Mucosa of descending colon (tissue), 3 donors: ENCODE measurements at regions not wholly inside any gene's neighbourhood (a gene's known extent, or its start where the extent isn't known, plus 50 kb on each side); places are given as distances from the start of the nearest gene placed in this dataset.

Experiments used
- ATAC-seq: fragments of 200-7000 bp; cut with Tn5 transposase; one replicate; pipeline ENCODE4 v1.9.1; 2020; ENCODE audit warnings: mild to moderate bottlenecking, moderate library complexity
- DNase-seq, 3 donors: peaks; one replicate each; pipeline ENCODE4 v3.0.0-alpha.2; 2020
- H3K36me3 ChIP-seq: fragments of 200-600 bp; one replicate; pipeline ENCODE4 v1.8.0; 2021; ENCODE audit warnings: low read depth, mild to moderate bottlenecking
- H3K4me1 ChIP-seq: fragments of 200-600 bp; one replicate; pipeline ENCODE4 v1.8.0; 2021; ENCODE audit warnings: low read depth, mild to moderate bottlenecking
- H3K4me3 ChIP-seq: fragments of 200-600 bp; one replicate; pipeline ENCODE4 v1.8.0; 2021; ENCODE audit warnings: mild to moderate bottlenecking
- H3K9me3 ChIP-seq: fragments of 200-600 bp; one replicate; pipeline ENCODE4 v1.8.0; 2021; ENCODE audit warnings: mild to moderate bottlenecking
- intact Hi-C, 2 donors: fragments of 100-400 bp; cut with DNase I in 1 of 2; cut with micrococcal nuclease in 1 of 2; formaldehyde crosslinking; loops; one replicate each; pipeline versions ENCODE4 v1.11.0 to v1.11.1; 2022; cut with DNase I, micrococcal nuclease
- TF ChIP-seq, protein P1 (sequence below): fragments of 200-600 bp; IDR thresholded peaks from one replicate; pipeline ENCODE4 v1.8.0; 2022; ENCODE audit warnings: antibody characterized with exemption, mild to moderate bottlenecking
- donor health status: DM: no; HTN: no; CAD: no; lungs with moderate emphysema.
- donor health status: DM: no; HTN: no; CAD: no.
- donor health status: DM: no; HTN: yes; CAD: no.

DNA sequence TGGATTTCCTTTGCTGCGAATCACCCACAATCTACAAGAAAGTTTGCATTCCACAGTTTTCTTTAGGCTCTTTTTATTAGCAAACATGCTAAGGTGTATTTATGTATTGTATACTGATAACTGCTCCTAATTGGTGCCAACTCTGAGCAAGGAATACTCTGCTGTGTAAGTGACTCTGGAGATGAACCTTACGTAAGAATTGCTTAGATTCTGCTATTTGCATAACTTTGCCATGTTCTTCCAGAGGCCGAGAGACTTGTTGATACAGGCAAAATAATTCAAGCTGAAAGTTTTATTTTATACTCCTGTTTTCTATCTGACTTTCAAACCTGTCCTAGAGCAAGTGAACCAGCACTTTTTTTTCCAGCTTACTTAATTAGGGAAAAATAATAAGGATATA lies 461.3 kb downstream of the GJA1 start:
- Histone ChIP-seq H3K4me3 (no peak overlapping the region), H3K36me3 (no peaks in the 10 kb centered on the region), H3K4me1 (no peaks in the 10 kb centered on the region), H3K9me3 (no peaks in the 10 kb centered on the region)
- ATAC-seq (no peak), DNase-seq (no peak)
- intact Hi-C loops = no loop called here
- TF ChIP-seq, protein P1, sequence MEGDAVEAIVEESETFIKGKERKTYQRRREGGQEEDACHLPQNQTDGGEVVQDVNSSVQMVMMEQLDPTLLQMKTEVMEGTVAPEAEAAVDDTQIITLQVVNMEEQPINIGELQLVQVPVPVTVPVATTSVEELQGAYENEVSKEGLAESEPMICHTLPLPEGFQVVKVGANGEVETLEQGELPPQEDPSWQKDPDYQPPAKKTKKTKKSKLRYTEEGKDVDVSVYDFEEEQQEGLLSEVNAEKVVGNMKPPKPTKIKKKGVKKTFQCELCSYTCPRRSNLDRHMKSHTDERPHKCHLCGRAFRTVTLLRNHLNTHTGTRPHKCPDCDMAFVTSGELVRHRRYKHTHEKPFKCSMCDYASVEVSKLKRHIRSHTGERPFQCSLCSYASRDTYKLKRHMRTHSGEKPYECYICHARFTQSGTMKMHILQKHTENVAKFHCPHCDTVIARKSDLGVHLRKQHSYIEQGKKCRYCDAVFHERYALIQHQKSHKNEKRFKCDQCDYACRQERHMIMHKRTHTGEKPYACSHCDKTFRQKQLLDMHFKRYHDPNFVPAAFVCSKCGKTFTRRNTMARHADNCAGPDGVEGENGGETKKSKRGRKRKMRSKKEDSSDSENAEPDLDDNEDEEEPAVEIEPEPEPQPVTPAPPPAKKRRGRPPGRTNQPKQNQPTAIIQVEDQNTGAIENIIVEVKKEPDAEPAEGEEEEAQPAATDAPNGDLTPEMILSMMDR = no peak

- no peak for DNase-seq
- intact Hi-C loops = no loop called here
- Histone ChIP-seq H3K4me1 (no peaks in the 10 kb centered on the region), H3K36me3 (no peaks in the 10 kb centered on the region), H3K4me3 (no peak overlapping the region), H3K9me3 (no peaks in the 10 kb centered on the region)
- TF ChIP-seq, protein P1 = no peak
- no peak for ATAC-seq
Observed at GRCh38 chr6:121897337-121897760, 461.9 kb downstream of the GJA1 start.

DNA sequence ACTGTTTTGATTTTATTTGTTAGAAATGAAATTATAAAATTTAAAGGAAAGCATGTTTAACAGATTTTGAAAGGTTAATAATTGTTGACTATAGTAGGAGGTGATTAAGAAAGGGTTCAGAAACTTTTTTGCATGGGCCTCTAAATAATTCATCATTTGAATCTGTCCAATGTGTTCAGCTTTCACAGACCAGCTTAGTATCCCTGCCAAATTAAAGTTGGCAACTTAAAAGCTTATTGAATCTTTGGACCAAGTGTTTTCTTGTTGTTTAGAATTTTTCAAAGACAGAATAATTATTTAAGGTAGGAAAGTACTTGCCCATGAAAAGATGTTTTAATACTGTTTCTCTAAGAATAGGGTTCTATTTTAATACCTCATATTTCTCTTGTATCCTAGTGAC lies 466.0 kb downstream of the GJA1 start:
- Histone ChIP-seq H3K4me3 (no peak overlapping the region), H3K9me3 (no peaks in the 10 kb centered on the region), H3K4me1 (no peaks in the 10 kb centered on the region), H3K36me3 (no peaks in the 10 kb centered on the region)
- TF ChIP-seq, protein P1 = no peak
- no peak for ATAC-seq
- intact Hi-C loops = no loop called here
- DNase-seq = no peak

- TF ChIP-seq, protein P1 = no peak
- no peak for DNase-seq
- no peak for ATAC-seq
- Histone ChIP-seq H3K9me3 (no peaks in the 10 kb centered on the region), H3K36me3 (no peaks in the 10 kb centered on the region), H3K4me3 (no peak overlapping the region), H3K4me1 (no peaks in the 10 kb centered on the region)
- intact Hi-C loops = no loop called here
Observed at GRCh38 chr6:121904559-121904958, 469.1 kb downstream of the GJA1 start.

DNA sequence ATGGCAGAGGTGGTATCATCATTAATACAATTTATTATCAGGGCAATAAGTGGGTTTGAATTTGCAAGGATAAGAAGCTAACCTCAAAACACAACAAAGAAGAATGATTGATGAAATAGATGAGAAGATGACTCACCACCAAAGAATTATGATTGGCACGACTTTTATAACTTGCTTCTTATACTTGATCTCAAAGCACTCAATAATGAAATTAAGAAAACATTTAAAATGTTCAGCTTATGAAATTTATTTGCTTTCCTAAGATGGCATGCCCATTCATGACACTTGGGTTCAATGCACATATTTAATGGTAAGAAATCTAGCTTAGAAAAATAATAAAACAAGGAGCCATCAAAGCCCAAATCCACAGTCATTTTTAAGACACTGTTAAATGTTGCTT lies 477.5 kb downstream of the GJA1 start:
- no peak for DNase-seq
- TF ChIP-seq, protein P1 = no peak
- Histone ChIP-seq H3K4me1 (no peaks in the 10 kb centered on the region), H3K36me3 (no peaks in the 10 kb centered on the region), H3K9me3 (peaks cover 6% of the 10 kb centered on the region), H3K4me3 (no peak overlapping the region)
- no peak for ATAC-seq
- intact Hi-C loops = no loop called here

- Histone ChIP-seq H3K9me3 (no peaks in the 10 kb centered on the region), H3K4me3 (no peak overlapping the region), H3K36me3 (no peaks in the 10 kb centered on the region), H3K4me1 (no peaks in the 10 kb centered on the region)
- ATAC-seq (no peak), DNase-seq (no peak)
- TF ChIP-seq, protein P1 = no peak
- intact Hi-C loops = no loop called here
Observed at GRCh38 chr6:121917263-121917829, 481.9 kb downstream of the GJA1 start.
